SK-N-SH treated with all-trans-retinoic acid at 6 μM for 48 hours (cell line): ENCODE measurements at regions not wholly inside any gene's neighbourhood (a gene's known extent, or its start where the extent isn't known, plus 50 kb on each side); places are given as distances from the start of the nearest gene placed in this dataset.

Experiments
- ARNTL ChIP-seq: fragments of 450-650 bp; formaldehyde crosslinking; IDR thresholded peaks from 2 replicates; pipeline ENCODE4 v1.5.0; 2020; ENCODE audit warnings: low read depth, mild to moderate bottlenecking, moderate library complexity, borderline replicate concordance
- BACH2 ChIP-seq: fragments of 250-450 bp; sonication (Bioruptor Pico); IDR thresholded peaks from 2 replicates; pipeline ENCODE4 v1.9.0; 2021; ENCODE audit warnings: mild to moderate bottlenecking, borderline replicate concordance
- CSRNP3 ChIP-seq: fragments of 250-450 bp; sonication (Bioruptor Pico); IDR thresholded peaks from 2 replicates; pipeline ENCODE4 v1.5.1; 2021; ENCODE audit warnings: mild to moderate bottlenecking, moderate library complexity
- GLIS3 ChIP-seq: fragments of 250-450 bp; sonication (Bioruptor Pico); IDR thresholded peaks from 2 replicates; pipeline ENCODE4 v1.5.0; 2020; ENCODE audit warnings: mild to moderate bottlenecking, moderate library complexity
- OSR1 ChIP-seq: fragments of 250-450 bp; sonication (Bioruptor Pico); IDR thresholded peaks from 2 replicates; pipeline ENCODE4 v1.8.0; 2022; ENCODE audit warnings: moderate library complexity, mild to moderate bottlenecking, inconsistent platforms
- PATZ1 ChIP-seq: fragments of 250-450 bp; sonication (Bioruptor Pico); IDR thresholded peaks from 2 replicates; pipeline ENCODE4 v1.8.0; 2020; ENCODE audit warnings: mild to moderate bottlenecking, moderate library complexity, borderline replicate concordance
- POU6F1 ChIP-seq: fragments of 250-450 bp; sonication (Bioruptor Pico); IDR thresholded peaks from 2 replicates; pipeline ENCODE4 v1.8.0; 2021; ENCODE audit warnings: low read depth, mild to moderate bottlenecking, moderate library complexity, borderline replicate concordance
- TCF4 ChIP-seq: fragments of 250-450 bp; sonication (Bioruptor Pico); IDR thresholded peaks from 2 replicates; pipeline ENCODE4 v1.8.0; 2021; ENCODE audit warnings: mild to moderate bottlenecking, moderate library complexity, borderline replicate concordance
- TSHZ2 ChIP-seq: fragments of 250-450 bp; sonication (Bioruptor Pico); IDR thresholded peaks from 2 replicates; pipeline ENCODE4 v1.5.0; 2020; ENCODE audit warnings: mild to moderate bottlenecking, moderate library complexity
- ZFP3 ChIP-seq: fragments of 250-450 bp; sonication (Bioruptor Pico); IDR thresholded peaks from 2 replicates; pipeline ENCODE4 v1.5.0; 2020; ENCODE audit warnings: mild to moderate bottlenecking, moderate library complexity
- ZFP30 ChIP-seq: fragments of 450-650 bp; formaldehyde crosslinking; IDR thresholded peaks from 2 replicates; pipeline ENCODE4 v1.5.0; 2022; ENCODE audit warnings: mild to moderate bottlenecking, moderate library complexity
- ZNF565 ChIP-seq: fragments of 450-650 bp; formaldehyde crosslinking; conservative IDR thresholded peaks from 2 replicates; pipeline ENCODE4 v1.5.0; 2020; ENCODE audit warnings: low read depth, mild to moderate bottlenecking, moderate library complexity

GRCh38 chr3:8365541-8365940 lies 136.1 kb upstream of the LMCD1 start:
- no peak for TF ChIP-seq ZFP3 (CRISPR knock-in tag)
- TF ChIP-seq ARNTL (CRISPR knock-in tag) = no peak
- TF ChIP-seq TSHZ2 (CRISPR knock-in tag) = no peak
- no peak for TF ChIP-seq PATZ1 (CRISPR knock-in tag)
- no peak for TF ChIP-seq GLIS3
- no peak for TF ChIP-seq POU6F1 (CRISPR knock-in tag)
- TF ChIP-seq ZFP30 = no peak
- TF ChIP-seq OSR1 = no peak
- TF ChIP-seq CSRNP3 (CRISPR knock-in tag) = no peak
- no peak for TF ChIP-seq TCF4 (CRISPR knock-in tag)
- no peak for TF ChIP-seq ZNF565 (CRISPR knock-in tag)
- no peak for TF ChIP-seq BACH2 (CRISPR knock-in tag)
